ENCODE measurements at regions not wholly inside any gene's neighbourhood (a gene's known extent, or its start where the extent isn't known, plus 50 kb on each side); places are given as distances from the start of the nearest gene placed in this dataset.
"Not testable (repeated sequence)": the region's sequence is repeated elsewhere in the genome, so short reads cannot be mapped to it uniquely, and the experiment has no call there.

DNA sequence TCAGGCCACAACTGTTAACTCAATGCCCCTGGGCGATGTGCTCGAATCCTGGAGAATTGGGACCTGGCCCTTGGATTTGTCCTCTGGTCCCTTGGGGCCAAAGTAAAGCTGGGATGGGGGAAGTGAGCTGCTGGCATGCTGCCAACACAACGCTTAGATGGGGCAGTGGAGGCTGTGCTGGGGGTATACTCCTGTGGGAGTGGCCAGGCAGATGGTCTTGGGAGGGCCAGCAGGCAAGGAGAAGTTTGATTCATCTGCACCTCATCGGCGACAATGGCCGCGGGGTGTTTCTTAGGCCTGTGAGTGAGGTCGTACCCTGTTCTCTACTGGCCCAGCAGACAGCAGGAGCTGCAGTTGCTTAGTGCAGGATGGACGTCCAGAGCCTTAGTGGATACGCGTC lies 139.0 kb upstream of the MTPN start (continued):
- no peak for TF ChIP-seq FOXA2 (IDR thresholded peaks at IDR 0.05)

DNA sequence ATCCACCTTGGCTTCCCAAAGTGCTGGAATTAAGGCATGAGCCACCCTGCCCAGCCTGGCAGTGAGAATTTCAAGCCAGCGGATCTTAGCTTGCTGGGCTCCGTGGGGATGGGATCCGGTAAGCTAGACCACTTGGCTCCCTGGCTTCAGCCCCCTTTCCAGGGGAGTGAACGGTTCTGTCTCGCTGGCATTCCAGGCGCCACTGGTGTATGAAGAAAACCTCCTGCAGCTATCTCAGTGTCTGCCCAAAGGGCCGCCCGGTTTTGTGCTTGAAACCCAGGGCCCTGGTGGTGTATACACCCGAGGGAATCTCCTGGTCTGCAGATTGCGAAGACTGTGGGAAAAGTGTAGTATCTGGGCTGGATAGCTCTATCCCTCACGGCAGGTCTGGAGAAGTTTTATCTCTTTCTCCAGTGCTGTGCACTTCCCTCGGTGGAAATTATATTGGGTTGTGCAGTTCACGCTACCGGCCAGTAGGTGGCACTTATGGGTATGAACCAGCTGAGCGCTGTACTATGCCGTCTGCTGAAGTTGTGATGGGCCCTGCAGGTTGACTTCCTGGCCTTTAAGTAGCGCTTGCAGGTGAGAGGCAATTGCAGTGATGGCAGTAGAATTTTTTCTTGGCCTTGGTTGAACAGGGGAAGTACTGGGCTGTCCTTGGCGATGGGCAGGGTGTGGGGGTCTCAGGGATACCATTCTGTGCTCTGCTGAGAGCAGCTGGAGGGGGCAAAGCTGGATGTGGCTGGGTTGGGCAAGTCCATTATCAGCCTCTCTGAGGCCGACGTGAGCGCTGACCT lies 138.0 kb upstream of the MTPN start:
- H3K9me3 ChIP-seq (ENCODE audit: control insufficient read depth in 4 of 4, low read length in 3 of 4), result no peaks in the 10 kb centered on the region
- no peak overlapping the region for H3K4me3 ChIP-seq (ENCODE audit: low read depth in 1 of 3, low read length in 3 of 3)
- TF ChIP-seq RAD21 (IDR thresholded peaks at IDR 0.05) (peak; percentile 52 to 69), NR2F2 (IDR thresholded peaks at IDR 0.05) (no peak), YY1 (IDR thresholded peaks at IDR 0.05) (no peak), HNF4G (IDR thresholded peaks at IDR 0.05) (no peak), FOXA1 (IDR thresholded peaks at IDR 0.05) (no peak), CTCF (IDR thresholded peaks at IDR 0.05; ENCODE audit: low read depth, low read length, missing input control) (peak; percentile 67), FOXA2 (IDR thresholded peaks at IDR 0.05) (no peak), HNF4A (conservative IDR thresholded peaks at IDR 0.05) (no peak), EGR1 (IDR thresholded peaks at IDR 0.05; ENCODE audit: low read depth in 2 of 2) (no peak), SP1 (IDR thresholded peaks at IDR 0.05) (no peak), ATF3 (IDR thresholded peaks at IDR 0.05) (no peak), RXRA (IDR thresholded peaks at IDR 0.05) (no peak)
- TF ChIP-seq, protein P1, sequence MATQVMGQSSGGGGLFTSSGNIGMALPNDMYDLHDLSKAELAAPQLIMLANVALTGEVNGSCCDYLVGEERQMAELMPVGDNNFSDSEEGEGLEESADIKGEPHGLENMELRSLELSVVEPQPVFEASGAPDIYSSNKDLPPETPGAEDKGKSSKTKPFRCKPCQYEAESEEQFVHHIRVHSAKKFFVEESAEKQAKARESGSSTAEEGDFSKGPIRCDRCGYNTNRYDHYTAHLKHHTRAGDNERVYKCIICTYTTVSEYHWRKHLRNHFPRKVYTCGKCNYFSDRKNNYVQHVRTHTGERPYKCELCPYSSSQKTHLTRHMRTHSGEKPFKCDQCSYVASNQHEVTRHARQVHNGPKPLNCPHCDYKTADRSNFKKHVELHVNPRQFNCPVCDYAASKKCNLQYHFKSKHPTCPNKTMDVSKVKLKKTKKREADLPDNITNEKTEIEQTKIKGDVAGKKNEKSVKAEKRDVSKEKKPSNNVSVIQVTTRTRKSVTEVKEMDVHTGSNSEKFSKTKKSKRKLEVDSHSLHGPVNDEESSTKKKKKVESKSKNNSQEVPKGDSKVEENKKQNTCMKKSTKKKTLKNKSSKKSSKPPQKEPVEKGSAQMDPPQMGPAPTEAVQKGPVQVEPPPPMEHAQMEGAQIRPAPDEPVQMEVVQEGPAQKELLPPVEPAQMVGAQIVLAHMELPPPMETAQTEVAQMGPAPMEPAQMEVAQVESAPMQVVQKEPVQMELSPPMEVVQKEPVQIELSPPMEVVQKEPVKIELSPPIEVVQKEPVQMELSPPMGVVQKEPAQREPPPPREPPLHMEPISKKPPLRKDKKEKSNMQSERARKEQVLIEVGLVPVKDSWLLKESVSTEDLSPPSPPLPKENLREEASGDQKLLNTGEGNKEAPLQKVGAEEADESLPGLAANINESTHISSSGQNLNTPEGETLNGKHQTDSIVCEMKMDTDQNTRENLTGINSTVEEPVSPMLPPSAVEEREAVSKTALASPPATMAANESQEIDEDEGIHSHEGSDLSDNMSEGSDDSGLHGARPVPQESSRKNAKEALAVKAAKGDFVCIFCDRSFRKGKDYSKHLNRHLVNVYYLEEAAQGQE (IDR thresholded peaks at IDR 0.05), result no peak
- TF ChIP-seq, protein P2, sequence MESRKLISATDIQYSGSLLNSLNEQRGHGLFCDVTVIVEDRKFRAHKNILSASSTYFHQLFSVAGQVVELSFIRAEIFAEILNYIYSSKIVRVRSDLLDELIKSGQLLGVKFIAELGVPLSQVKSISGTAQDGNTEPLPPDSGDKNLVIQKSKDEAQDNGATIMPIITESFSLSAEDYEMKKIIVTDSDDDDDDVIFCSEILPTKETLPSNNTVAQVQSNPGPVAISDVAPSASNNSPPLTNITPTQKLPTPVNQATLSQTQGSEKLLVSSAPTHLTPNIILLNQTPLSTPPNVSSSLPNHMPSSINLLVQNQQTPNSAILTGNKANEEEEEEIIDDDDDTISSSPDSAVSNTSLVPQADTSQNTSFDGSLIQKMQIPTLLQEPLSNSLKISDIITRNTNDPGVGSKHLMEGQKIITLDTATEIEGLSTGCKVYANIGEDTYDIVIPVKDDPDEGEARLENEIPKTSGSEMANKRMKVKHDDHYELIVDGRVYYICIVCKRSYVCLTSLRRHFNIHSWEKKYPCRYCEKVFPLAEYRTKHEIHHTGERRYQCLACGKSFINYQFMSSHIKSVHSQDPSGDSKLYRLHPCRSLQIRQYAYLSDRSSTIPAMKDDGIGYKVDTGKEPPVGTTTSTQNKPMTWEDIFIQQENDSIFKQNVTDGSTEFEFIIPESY (IDR thresholded peaks at IDR 0.05), result no peak
- TF ChIP-seq, protein P3, sequence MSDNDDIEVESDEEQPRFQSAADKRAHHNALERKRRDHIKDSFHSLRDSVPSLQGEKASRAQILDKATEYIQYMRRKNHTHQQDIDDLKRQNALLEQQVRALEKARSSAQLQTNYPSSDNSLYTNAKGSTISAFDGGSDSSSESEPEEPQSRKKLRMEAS (IDR thresholded peaks at IDR 0.05), result no peak
- H3K36me3 ChIP-seq (ENCODE audit: control insufficient read depth in 4 of 4, insufficient read depth in 3 of 4, low read depth in 1 of 4, low read length in 3 of 4), result no peaks in the 10 kb centered on the region
- no peaks in the 10 kb centered on the region for H3K4me1 ChIP-seq (ENCODE audit: control insufficient read depth in 4 of 4, insufficient read depth in 4 of 4, low read length in 3 of 4)
- no peak overlapping the region for H3K27ac ChIP-seq (ENCODE audit: low read depth in 1 of 2, low read length in 2 of 2)
- H3K9ac ChIP-seq (ENCODE audit: low read depth in 1 of 2, low read length in 2 of 2), result no peak overlapping the region
- H3K27me3 ChIP-seq (ENCODE audit: control insufficient read depth in 4 of 4, insufficient read depth in 4 of 4, low read length in 3 of 4), result no peaks in the 10 kb centered on the region
- peak; percentile 42 for DNase-seq (ENCODE audit: low spot score)
- WGBS, result 54% methylated on average over 21 of the region's 21 CpGs

DNA sequence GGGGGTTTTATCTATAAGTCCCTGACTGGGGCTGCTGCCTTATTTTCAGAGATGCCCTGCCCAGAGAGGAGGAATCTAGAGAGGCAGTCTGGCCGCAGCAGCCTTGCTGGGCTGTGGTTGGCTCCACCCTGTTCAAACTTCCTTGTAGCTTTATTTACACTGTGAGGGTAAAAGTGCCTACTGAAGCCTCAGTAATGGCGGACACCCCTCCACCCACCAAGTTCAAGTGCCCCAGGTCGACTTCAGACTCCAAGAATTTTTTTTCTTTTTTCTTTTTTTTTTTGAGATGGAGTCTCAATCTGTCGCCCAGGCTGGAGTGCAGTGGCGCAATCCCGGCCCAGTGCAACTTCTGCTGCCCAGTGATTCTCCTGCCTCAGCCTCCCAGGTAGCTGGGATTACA lies 137.3 kb upstream of the MTPN start:
- whole genome bisulfite sequencing, result 70% methylated on average over 6 of the region's 6 CpGs
- H3K9ac ChIP-seq (ENCODE audit: low read depth in 1 of 2, low read length in 2 of 2); H3K36me3 ChIP-seq (ENCODE audit: control insufficient read depth in 4 of 4, insufficient read depth in 3 of 4, low read depth in 1 of 4, low read length in 3 of 4); H3K4me1 ChIP-seq (ENCODE audit: control insufficient read depth in 4 of 4, insufficient read depth in 4 of 4, low read length in 3 of 4); DNase-seq (ENCODE audit: low spot score); H3K27me3 ChIP-seq (ENCODE audit: control insufficient read depth in 4 of 4, insufficient read depth in 4 of 4, low read length in 3 of 4); H3K4me3 ChIP-seq (ENCODE audit: low read depth in 1 of 3, low read length in 3 of 3); H3K27ac ChIP-seq (ENCODE audit: low read depth in 1 of 2, low read length in 2 of 2); H3K9me3 ChIP-seq (ENCODE audit: control insufficient read depth in 4 of 4, low read length in 3 of 4): not testable (repeated sequence)

GRCh38 chr7:136109037-136109436 lies 131.9 kb upstream of the MTPN start:
- DNase-seq (ENCODE audit: low spot score); H3K27ac ChIP-seq (ENCODE audit: low read depth in 1 of 2, low read length in 2 of 2); H3K4me1 ChIP-seq (ENCODE audit: control insufficient read depth in 4 of 4, insufficient read depth in 4 of 4, low read length in 3 of 4); H3K4me3 ChIP-seq (ENCODE audit: low read depth in 1 of 3, low read length in 3 of 3); H3K9me3 ChIP-seq (ENCODE audit: control insufficient read depth in 4 of 4, low read length in 3 of 4); H3K27me3 ChIP-seq (ENCODE audit: control insufficient read depth in 4 of 4, insufficient read depth in 4 of 4, low read length in 3 of 4); H3K36me3 ChIP-seq (ENCODE audit: control insufficient read depth in 4 of 4, insufficient read depth in 3 of 4, low read depth in 1 of 4, low read length in 3 of 4); H3K9ac ChIP-seq (ENCODE audit: low read depth in 1 of 2, low read length in 2 of 2): not testable (repeated sequence)
- WGBS, result 35% methylated on average over 1 of the region's 1 CpG

Data from liver (tissue), 8 donors.